ENCODE measurements at regions not wholly inside any gene's neighbourhood (a gene's known extent, or its start where the extent isn't known, plus 50 kb on each side); places are given as distances from the start of the nearest gene placed in this dataset.

DNA sequence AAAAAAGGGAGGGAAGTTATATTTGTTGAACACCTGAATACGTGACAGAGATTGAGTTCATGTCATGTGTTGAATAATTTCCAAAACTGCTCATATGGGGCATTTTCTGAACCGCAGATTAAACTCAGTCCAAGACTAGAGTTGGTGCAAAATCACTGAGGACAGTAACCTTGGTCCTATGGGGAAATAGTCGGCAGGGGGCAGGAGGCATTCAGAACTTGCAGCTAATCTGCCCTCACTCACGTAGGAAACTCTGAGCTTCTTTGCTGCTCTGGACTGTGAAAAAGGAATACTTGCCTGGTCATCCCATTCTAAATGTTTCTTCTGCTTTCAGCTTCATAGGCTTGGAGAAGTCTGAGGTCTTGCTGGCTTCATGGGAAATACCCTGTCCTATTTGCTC lies 228.3 kb upstream of the ZP4 start:
- Mint-ChIP-seq H3K36me3 (no peaks in the 10 kb centered on the region), H3K27me3 (ENCODE audit: low read depth) (peaks cover 19% of the 10 kb centered on the region), H3K9me3 (no peaks in the 10 kb centered on the region), H3K27ac (no peak overlapping the region), H3K4me3 (no peak overlapping the region), H3K4me1 (no peaks in the 10 kb centered on the region)
- no peak for DNase-seq (ENCODE audit: low spot score in 2 of 2, unreplicated experiment in 2 of 2)
- TF ChIP-seq, protein P1, sequence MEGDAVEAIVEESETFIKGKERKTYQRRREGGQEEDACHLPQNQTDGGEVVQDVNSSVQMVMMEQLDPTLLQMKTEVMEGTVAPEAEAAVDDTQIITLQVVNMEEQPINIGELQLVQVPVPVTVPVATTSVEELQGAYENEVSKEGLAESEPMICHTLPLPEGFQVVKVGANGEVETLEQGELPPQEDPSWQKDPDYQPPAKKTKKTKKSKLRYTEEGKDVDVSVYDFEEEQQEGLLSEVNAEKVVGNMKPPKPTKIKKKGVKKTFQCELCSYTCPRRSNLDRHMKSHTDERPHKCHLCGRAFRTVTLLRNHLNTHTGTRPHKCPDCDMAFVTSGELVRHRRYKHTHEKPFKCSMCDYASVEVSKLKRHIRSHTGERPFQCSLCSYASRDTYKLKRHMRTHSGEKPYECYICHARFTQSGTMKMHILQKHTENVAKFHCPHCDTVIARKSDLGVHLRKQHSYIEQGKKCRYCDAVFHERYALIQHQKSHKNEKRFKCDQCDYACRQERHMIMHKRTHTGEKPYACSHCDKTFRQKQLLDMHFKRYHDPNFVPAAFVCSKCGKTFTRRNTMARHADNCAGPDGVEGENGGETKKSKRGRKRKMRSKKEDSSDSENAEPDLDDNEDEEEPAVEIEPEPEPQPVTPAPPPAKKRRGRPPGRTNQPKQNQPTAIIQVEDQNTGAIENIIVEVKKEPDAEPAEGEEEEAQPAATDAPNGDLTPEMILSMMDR (IDR thresholded peaks at IDR 0.05; ENCODE audit: unreplicated experiment) = no peak

DNA sequence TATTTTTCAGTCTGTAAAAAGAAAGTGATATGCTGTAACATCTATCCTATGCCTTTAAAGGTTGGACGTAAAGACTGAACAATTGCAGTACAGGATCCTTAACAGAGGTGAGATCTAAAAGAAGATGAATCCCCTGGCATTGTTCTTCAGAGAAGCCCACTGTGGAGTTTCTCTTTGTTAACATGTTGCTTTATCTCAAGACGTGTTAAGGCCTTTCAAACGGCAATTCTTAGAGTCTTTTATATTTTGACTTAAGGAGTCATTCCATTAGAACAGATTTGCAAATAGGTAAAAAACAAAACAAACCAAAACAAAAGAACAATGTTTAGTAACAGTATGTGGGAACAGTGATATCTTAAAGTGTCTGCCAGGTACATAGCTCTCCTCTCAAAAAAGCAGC lies 225.1 kb upstream of the ZP4 start:
- H3K27ac Mint-ChIP-seq = no peak overlapping the region
- DNase-seq (ENCODE audit: low spot score in 2 of 2, unreplicated experiment in 2 of 2) = no peak

DNA sequence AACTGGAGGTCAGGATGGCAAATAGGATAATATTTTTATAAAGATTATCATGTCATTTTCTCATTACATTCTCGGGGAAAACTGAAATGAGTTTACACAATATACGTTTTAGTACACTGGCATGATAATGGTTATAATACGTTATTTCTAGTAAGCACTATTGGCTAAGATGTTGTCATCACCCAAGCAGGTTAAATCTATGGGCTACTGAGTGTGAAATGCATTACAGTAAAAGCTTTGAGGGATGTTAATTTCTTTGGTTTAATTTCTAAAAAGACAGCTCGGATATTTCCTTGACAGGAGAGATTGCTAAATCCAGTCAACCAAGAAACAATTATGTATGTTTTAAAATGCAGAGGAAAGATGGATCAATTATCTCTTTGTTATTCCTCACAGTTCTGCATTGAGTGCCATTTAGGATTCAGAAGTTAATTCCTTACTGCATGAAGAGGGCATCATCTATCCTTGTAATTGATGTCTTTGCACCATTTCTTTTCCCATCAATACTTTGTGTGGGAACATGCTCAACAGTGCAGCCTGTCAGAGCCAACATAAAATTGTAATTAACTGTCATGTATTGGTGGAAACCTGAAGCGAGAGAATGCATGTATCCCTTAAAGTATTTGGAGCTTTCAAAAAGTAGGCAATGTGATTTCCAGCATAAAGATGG lies 222.4 kb upstream of the ZP4 start:
- no peaks in the 10 kb centered on the region for H3K9me3 Mint-ChIP-seq
- no peak for DNase-seq (ENCODE audit: low spot score in 2 of 2, unreplicated experiment in 2 of 2)
- no peaks in the 10 kb centered on the region for H3K4me1 Mint-ChIP-seq
- no peaks in the 10 kb centered on the region for H3K36me3 Mint-ChIP-seq
- no peak overlapping the region for H3K27ac Mint-ChIP-seq
- H3K4me3 Mint-ChIP-seq = no peak overlapping the region
- TF ChIP-seq, protein P1 (IDR thresholded peaks at IDR 0.05; ENCODE audit: unreplicated experiment) = no peak
- H3K27me3 Mint-ChIP-seq (ENCODE audit: low read depth) = peaks cover 28% of the 10 kb centered on the region

More for the DNA sequence above, 225.1 kb upstream of the ZP4 start:
- H3K9me3 Mint-ChIP-seq = no peaks in the 10 kb centered on the region
- no peaks in the 10 kb centered on the region for H3K4me1 Mint-ChIP-seq
- H3K4me3 Mint-ChIP-seq = no peak overlapping the region
- TF ChIP-seq, protein P1 (IDR thresholded peaks at IDR 0.05; ENCODE audit: unreplicated experiment) = no peak
- no peaks in the 10 kb centered on the region for H3K36me3 Mint-ChIP-seq
- peaks cover 37% of the 10 kb centered on the region for H3K27me3 Mint-ChIP-seq (ENCODE audit: low read depth)

DNA sequence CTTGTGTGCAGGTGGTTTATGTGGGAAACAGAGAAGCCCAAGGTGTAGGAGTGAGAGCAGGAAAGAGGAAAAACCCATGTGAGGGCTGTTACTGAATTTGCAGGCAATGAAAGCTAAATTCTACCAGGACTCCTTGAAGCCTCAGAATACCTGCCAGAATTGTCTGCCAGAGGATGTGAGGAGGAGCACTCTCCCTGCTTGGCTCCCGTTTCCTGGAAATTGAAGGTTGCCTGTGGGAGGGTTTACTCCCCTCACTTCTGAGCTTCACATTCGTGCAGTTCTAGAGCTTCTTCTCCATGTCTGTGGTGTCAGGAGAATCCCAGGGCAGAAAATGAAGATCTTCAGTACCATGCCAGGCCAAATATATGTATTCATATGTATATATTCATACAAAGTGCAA lies 220.8 kb upstream of the ZP4 start:
- H3K27me3 Mint-ChIP-seq (ENCODE audit: low read depth) = peaks cover 29% of the 10 kb centered on the region
- no peaks in the 10 kb centered on the region for H3K4me1 Mint-ChIP-seq
- no peaks in the 10 kb centered on the region for H3K9me3 Mint-ChIP-seq
- H3K27ac Mint-ChIP-seq = no peak overlapping the region
- H3K36me3 Mint-ChIP-seq = no peaks in the 10 kb centered on the region
- DNase-seq (ENCODE audit: low spot score in 2 of 2, unreplicated experiment in 2 of 2) = no peak
- TF ChIP-seq, protein P1 (IDR thresholded peaks at IDR 0.05; ENCODE audit: unreplicated experiment) = no peak
- H3K4me3 Mint-ChIP-seq = no peak overlapping the region

DNA sequence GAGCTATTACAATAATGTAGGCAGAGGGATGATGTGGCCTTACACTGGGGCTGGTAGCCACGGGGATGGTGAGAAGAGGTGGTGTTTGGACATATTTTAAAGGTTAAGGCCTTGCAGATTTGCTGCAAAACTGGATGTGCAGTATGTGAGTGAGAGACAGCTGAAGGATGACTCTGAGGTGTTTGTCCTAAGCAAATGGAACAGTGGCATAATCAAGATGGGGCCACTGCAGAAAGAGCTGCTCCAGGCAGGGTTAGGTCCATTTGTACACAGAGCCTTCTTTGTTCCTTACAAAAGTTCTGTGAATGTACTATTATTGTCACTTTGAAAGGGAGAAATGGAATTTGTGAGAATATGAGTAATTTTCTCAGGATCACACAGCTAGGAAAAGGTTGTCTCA lies 220.4 kb upstream of the ZP4 start:
- Mint-ChIP-seq H3K9me3 (no peaks in the 10 kb centered on the region), H3K27ac (no peak overlapping the region), H3K4me3 (no peak overlapping the region), H3K4me1 (no peaks in the 10 kb centered on the region), H3K36me3 (no peaks in the 10 kb centered on the region), H3K27me3 (ENCODE audit: low read depth) (peaks cover 29% of the 10 kb centered on the region)
- DNase-seq (ENCODE audit: low spot score in 2 of 2, unreplicated experiment in 2 of 2) = no peak
- TF ChIP-seq, protein P1 (IDR thresholded peaks at IDR 0.05; ENCODE audit: unreplicated experiment) = no peak

DNA sequence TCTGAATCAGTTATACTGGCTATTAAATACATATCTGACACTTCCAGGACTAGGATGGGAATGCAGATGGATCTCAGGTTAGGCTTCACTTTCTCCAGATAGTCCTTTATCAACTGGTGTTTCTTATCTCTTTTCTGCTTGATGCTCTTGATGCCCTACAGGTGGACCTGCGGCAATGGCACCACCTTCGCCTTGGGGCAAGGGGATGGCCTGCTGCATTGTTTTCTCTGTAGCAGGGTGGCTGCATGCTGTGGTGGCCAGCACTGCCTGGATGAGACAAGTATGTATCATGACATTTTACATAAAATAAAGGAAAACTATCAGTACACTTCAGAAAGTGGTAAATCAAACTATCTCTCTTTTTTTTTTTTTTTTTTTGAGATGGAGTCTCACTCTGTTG lies 217.7 kb upstream of the ZP4 start:
- Mint-ChIP-seq H3K27me3 (ENCODE audit: low read depth) (peaks cover 24% of the 10 kb centered on the region), H3K4me3 (no peak overlapping the region), H3K9me3 (peaks cover 4% of the 10 kb centered on the region), H3K36me3 (no peaks in the 10 kb centered on the region), H3K4me1 (no peaks in the 10 kb centered on the region), H3K27ac (no peak overlapping the region)
- TF ChIP-seq, protein P1 (IDR thresholded peaks at IDR 0.05; ENCODE audit: unreplicated experiment) = no peak
- DNase-seq (ENCODE audit: low spot score in 2 of 2, unreplicated experiment in 2 of 2) = no peak

Data from mesothelial cell of epicardium (in vitro differentiated cells).